HG02938 (cell line): ENCODE measurements at regions not wholly inside any gene's neighbourhood (a gene's known extent, or its start where the extent isn't known, plus 50 kb on each side); places are given as distances from the start of the nearest gene placed in this dataset.
"Not testable (repeated sequence)": the region's sequence is repeated elsewhere in the genome, so short reads cannot be mapped to it uniquely, and the experiment has no call there.

Source experiments
- ATAC-seq: cut with Tn5 transposase; IDR thresholded peaks from one replicate; pipeline ENCODE4 v1.9.1; 2021; ENCODE audit warnings: mild to moderate bottlenecking, moderate library complexity; ENCODE audit not compliant: unreplicated experiment

DNA sequence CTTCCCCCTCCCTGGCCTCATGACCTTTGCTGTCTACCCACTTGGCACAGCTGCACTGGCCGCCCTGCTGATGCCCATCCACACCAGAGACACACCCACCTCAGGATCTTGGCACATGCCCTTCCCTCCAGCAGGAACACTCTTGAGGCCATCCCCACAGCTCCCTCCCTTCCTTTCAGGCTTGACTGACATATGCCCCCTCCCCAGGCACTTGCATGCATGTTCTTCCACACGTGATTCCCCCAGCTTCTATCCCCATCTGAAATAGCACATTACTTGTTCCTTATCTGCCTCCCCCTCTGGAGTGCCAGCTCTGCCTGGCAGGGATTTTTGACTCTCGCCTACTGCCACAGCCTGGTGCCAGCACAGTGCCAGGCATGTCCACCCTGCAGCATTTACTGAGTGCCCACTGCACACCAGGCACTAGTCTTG is 98.5 kb upstream of the SLC25A33 start:
- ATAC-seq = no peak

DNA sequence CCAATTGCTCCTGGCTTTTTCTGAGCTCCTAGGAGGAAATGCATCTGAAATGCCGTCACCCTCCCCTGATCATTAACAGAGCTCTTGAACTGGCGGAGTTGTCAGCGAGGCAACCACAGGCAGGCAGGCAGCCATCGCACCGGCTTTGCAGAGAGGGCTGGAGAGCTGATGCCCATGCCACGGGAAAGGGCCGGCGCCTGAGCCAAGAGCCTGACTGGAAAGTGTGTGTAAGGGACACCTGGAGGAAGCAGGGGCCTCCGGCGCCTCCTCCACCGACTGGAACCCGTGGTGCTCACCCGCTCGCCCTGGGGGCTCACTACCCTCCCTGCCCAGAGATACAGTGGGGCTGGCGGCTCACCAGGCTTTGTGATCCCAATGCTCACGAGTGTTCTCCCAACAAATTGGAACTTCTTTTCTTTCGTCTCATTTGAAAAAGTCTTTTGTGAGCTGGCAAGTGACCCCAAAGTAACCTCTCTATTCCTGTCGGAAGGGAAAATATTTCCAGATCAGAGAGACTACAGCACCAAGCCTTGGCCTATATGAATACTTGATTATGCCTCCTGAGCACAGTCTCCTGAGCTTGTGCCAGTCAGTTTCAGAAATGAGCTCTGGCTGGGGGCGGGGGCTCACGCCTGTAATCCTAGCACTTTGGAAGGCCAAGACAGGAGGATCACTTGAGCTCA is 97.7 kb upstream of the SLC25A33 start:
- no peak for ATAC-seq

- ATAC-seq = no peak
These were observed 96.9 kb upstream of the SLC25A33 start for GRCh38 chr1:9442278-9442846.

DNA sequence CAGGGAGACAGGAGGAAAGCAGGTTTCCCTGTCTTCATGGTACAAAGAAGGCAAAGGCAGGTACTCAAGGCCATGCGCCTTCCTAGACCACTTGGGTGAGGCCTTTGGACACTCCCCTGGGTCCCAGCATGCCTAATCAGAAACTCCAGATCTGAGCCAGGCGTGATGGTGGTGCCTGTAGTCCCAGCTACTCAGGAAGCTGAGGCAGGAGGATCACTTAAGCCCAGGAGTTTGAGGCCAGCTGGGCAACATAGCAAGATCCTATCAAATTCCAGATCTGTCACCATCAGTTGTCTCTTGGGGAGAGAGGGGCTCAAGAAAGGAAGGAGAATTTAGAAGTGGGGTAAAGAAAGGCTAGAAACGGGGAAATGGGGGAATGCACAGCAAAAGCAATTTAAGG is 96.3 kb upstream of the SLC25A33 start:
- ATAC-seq = no peak

DNA sequence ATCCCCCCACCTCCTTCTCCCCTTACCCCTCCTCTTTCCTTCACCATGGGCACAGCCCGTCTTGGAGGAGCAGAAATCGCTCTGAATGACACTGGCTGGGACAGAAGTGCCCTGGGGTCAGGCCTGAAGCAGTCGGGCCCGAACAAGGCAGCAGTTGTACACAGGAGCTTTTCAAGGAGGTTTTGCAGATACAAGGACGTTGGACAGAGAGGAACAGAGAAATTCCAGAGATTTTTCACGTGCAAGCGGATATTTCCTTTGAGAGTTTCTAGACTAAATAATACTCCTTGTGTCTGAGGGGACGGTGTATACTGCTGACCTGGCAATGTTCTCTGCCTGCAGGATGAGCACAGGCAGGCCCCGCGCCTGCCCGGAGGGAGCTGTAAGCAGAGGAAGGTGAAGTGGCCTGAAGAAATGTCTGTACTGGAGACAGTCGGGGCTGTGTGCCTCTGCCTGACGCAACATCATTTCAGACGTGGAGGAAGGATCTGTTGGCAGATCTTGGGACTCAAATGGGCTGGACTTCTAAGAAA is 95.3 kb upstream of the SLC25A33 start:
- no peak for ATAC-seq

GRCh38 chr1:9444532-9444931 is 94.7 kb upstream of the SLC25A33 start:
- no peak for ATAC-seq

GRCh38 chr1:9445081-9445480 is 94.2 kb upstream of the SLC25A33 start:
- ATAC-seq = not testable (repeated sequence)

- ATAC-seq = no peak
These were observed 91.9 kb upstream of the SLC25A33 start for GRCh38 chr1:9447215-9447960.

DNA sequence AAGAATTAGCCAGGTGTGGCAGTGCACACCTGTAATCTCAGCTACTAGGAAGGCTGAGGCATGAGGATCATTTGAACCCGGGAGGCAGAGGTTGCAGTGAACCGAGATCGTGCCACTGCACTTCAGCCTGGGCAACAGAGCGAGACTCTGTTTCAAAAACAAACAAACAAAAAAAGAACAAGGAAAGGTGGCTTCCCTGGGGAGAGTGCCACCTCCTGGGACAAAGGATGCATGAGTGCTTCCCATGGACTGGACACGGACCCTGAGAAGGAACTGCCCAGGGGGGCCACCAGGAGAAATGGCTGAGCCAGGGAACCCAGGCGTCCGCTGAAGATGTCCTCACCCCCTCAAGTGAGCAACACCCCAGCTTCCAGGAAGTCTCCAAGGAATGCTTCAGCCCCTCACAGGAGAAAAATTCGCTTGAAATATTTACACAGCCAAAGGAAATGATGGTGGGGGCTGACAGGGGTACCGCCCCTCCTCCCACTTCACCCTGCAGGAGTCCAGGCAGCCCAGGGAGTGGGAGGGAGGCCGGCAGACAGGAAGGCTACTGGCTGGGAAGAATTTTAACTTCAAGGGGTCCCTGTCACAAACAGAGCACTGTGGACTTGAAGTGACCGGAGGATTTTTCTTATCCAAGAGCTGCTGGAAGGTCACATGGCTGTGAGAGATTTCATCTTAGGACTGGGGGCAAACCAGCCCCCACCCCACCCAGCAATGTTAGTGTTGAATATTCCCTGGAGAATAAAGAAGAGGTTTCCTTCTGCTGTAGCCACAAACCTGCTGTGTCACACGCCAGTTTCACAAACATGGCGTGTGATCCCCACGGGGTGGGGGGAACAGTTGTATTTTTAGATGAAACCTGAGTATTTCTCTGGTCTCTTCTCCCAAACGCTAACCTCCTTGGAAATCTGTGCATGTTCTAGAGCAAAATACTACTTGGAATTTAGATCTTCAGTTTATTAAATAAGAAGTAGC is 90.8 kb upstream of the SLC25A33 start:
- ATAC-seq = no peak

DNA sequence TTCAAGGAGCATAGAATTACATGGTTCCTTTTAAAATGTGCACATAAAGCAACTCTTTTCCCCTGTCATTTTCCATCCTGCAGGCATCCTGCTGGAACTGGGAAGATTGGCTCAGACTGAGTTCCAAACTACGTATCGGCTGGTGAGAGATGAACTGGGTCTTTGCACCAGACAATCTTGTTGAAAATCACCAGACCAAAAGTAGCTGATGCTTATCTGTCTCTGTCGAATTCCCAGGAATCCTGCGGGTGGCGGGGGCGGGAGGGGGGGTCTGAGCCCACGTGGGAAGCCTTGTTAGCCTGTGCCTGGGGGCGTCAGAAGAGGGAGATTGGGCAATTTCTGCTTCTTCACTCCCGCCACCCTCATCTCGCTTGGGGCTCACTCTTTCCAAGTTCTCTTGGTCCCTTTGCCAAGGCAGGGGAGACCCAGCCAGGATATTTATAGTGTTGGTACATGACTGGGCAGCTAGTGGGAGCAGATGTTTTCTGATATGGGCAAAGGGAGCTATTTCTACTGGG is 90.1 kb upstream of the SLC25A33 start:
- no peak for ATAC-seq

- ATAC-seq = no peak
These were observed 89.1 kb upstream of the SLC25A33 start for GRCh38 chr1:9449976-9450696.

GRCh38 chr1:9451081-9451480 is 88.2 kb upstream of the SLC25A33 start:
- no peak for ATAC-seq

- no peak for ATAC-seq
These were observed 86.6 kb upstream of the SLC25A33 start for GRCh38 chr1:9452516-9453140.

GRCh38 chr1:9453375-9453774 is 85.9 kb upstream of the SLC25A33 start:
- no peak for ATAC-seq

DNA sequence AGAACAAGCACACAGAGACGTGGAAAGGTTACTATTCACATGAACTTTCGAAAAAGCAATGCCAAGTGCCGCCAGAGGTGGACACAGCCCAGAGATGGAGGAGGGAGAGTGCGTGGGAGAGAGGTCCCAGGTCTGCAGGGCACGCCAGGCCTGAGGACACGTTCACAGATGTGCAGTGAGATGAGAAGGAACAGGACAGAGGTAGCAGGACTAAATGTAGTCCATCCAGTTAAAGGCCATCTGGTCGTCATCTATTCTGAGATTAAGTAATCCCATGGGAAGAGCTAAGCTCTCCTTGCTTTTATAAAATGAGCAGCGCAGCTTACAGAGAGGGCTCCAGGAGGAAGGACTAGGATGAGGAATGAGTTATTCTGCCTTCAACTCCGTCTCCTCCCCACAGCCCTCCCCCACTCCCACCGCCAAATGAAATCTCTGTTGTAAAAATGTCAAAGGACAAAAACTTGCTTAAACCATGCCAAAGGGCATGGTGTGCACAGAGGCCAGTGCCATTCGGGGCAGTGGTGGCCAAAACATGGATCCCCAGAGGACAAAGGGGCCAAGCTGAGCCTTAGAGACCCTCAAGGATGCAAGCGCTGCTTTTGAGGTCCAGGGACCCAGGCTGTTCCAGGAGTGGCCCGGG is 85.4 kb upstream of the SLC25A33 start:
- no peak for ATAC-seq

- no peak for ATAC-seq
These were observed 84.7 kb upstream of the SLC25A33 start for GRCh38 chr1:9454494-9455066.

GRCh38 chr1:9455487-9456234 is 83.6 kb upstream of the SLC25A33 start:
- ATAC-seq = no peak

- no peak for ATAC-seq
These were observed 82.4 kb upstream of the SLC25A33 start for GRCh38 chr1:9456833-9457232.
